ENCODE measurements at regions not wholly inside any gene's neighbourhood (a gene's known extent, or its start where the extent isn't known, plus 50 kb on each side); places are given as distances from the start of the nearest gene placed in this dataset.

GRCh38 chr16:85383836-85384832 is 229.0 kb upstream of the GSE1 start:
- TF ChIP-seq POLR2A (IDR thresholded peaks at IDR 0.05): no peak
- TF ChIP-seq CTCF (IDR thresholded peaks at IDR 0.05): no peak

All from thyroid gland (tissue), 4 donors.